Stimulated activated naive CD8-positive, alpha-beta T cell treated with anti-CD3 and anti-CD28 coated beads, Interleukin-15, amount 100 ng/mL, for 72 hours (primary cell): ENCODE measurements at regions not wholly inside any gene's neighbourhood (a gene's known extent, or its start where the extent isn't known, plus 50 kb on each side); places are given as distances from the start of the nearest gene placed in this dataset.

Experiments
- ATAC-seq: fragments of 150-1000 bp; cut with Tn5 transposase; 2 replicates; pipeline ENCODE4 v1.10.0; 2021; ENCODE audit warnings: mild to moderate bottlenecking, moderate library complexity
- DNase-seq, 2 donors: peaks; one replicate each; pipeline ENCODE4 v3.0.0; 2021 to 2022
- H3K27ac Mint-ChIP-seq, 2 donors: one replicate each; pipeline ENCODE4 v1.8.0; 2022; ENCODE audit warnings: mild to moderate bottlenecking in 2 of 2, mixed read lengths in 2 of 2, moderate library complexity in 2 of 2
- H3K27me3 Mint-ChIP-seq: one replicate; pipeline ENCODE4 v1.8.0; 2022; ENCODE audit warnings: mixed read lengths
- H3K4me1 Mint-ChIP-seq: one replicate; pipeline ENCODE4 v1.8.0; 2022; ENCODE audit warnings: mild to moderate bottlenecking, mixed read lengths
- H3K4me3 Mint-ChIP-seq, 2 donors: one replicate each; pipeline ENCODE4 v1.8.0; 2022; ENCODE audit warnings: mild to moderate bottlenecking in 2 of 2, mixed read lengths in 2 of 2, moderate library complexity in 1 of 2
- H3K9me3 Mint-ChIP-seq, 2 donors: one replicate each; pipeline ENCODE4 v1.8.0; 2022; ENCODE audit warnings: mixed read lengths in 2 of 2

DNA sequence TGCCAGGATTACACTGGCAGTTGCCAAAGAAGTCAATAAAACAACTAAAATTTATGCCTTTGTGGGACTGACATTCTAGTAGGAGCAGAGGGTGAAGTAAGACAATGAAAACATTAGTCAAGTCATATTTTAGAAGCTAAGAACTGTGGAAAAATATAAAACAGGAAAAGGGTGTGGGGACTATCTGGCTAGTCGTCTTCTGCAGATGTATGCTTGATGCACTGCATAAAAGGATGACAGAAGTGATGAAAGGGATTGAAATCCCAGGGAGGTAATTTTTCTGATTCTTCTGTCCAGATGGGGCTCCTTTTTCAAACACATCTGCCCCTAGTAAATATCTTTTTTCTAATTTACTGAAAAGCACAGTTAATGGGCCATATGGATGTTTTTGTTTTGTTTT is 706.3 kb downstream of the ADGRL2 start:
- ATAC-seq, result no peak
- Mint-ChIP-seq H3K27me3 (no peaks in the 10 kb centered on the region), H3K4me1 (no peaks in the 10 kb centered on the region), H3K4me3 (no peak overlapping the region), H3K27ac (no peak overlapping the region), H3K9me3 (no peaks in the 10 kb centered on the region)
- no peak for DNase-seq

DNA sequence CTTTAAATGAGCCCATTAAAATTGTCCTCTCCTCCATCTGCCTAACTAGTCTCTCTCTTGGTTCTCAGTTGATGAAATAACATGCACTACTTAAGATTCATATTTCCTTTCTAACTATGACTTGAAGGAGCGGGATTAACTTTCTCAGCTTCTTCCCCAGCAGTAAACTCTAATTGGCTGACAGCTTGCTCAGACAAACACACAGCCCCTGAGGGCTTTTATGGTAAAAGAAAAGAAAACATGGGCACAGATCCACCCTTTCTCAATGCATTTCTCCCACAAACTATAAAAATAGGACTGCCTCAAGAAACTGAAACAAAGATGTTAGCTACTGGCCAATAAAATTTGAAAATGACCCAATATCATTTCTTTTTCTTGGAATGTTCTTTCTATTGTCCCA is 703.1 kb downstream of the ADGRL2 start:
- no peak overlapping the region for H3K27ac Mint-ChIP-seq
- DNase-seq (no peak), ATAC-seq (no peak)
- no peaks in the 10 kb centered on the region for H3K4me1 Mint-ChIP-seq
- no peaks in the 10 kb centered on the region for H3K27me3 Mint-ChIP-seq
- H3K4me3 Mint-ChIP-seq, result no peak overlapping the region
- H3K9me3 Mint-ChIP-seq, result no peaks in the 10 kb centered on the region

DNA sequence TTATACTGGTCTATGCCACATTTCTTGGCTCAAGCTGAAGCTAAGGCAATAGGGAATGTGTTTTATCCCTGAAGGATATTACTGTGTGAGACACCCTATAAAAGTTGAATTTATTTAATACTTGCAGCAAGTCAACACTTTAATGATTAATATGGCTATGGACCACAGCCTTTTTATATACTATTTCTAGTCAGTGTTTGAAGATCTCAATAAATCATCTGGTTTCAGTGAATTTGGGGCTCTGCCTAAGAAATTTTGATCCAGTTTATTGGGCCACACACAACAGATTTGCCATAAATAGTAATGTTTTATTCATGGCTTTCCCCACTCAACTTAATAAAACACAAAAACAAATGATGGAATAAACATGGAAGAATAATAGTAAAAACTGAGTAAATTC is 698.3 kb downstream of the ADGRL2 start:
- ATAC-seq (no peak), DNase-seq (no peak)
- H3K9me3 Mint-ChIP-seq, result peaks cover 5 to 33% of the 10 kb centered on the region in 2 donors
- H3K4me3 Mint-ChIP-seq, result no peak overlapping the region
- H3K4me1 Mint-ChIP-seq, result no peaks in the 10 kb centered on the region
- H3K27me3 Mint-ChIP-seq, result no peaks in the 10 kb centered on the region
- no peak overlapping the region for H3K27ac Mint-ChIP-seq

DNA sequence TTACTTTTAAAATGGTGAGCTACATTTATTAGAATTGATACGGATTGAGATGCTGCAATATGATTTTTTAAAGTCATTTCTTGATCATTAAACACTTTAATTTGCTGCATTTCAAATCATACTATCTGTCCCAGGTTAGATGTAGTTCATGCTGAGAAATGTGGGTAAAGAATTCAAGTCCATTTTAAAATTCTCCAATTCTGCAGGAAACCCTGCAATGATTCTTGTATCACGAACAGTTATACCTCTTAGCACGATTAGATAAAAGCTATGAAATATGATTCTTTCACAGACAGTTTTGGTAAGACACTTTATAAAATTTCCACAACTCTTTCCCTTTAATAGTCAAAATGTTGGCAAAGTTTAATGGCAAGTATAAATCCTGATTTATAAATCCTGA is 693.4 kb downstream of the ADGRL2 start:
- peaks cover 5 to 33% of the 10 kb centered on the region in 2 donors for H3K9me3 Mint-ChIP-seq
- H3K27ac Mint-ChIP-seq, result no peak overlapping the region
- ATAC-seq (no peak), DNase-seq (no peak)
- H3K4me1 Mint-ChIP-seq, result no peaks in the 10 kb centered on the region
- H3K4me3 Mint-ChIP-seq, result no peak overlapping the region
- H3K27me3 Mint-ChIP-seq, result no peaks in the 10 kb centered on the region

DNA sequence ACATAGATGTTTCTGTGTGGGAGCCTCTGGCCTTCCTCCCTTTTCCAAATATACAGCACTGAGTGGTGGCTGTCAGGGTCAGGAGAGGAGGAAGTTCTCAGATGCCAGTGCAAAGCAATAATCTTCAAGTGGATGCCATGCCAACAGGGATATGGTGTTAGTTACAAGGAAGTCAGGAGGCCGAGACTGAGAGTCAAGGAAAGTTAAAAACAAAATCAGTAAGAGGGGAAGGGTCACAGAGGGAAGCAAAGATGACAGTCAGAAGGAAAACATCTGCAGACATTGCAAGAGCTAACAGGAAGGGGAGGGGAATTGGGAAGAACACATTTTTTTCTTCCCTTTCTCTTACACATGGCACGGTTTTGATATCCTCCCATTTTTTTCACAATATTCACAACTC is 691.4 kb downstream of the ADGRL2 start:
- peaks cover 1 to 27% of the 10 kb centered on the region in 2 donors for H3K9me3 Mint-ChIP-seq
- no peak overlapping the region for H3K4me3 Mint-ChIP-seq
- no peak for ATAC-seq
- H3K27ac Mint-ChIP-seq, result no peak overlapping the region
- no peak for DNase-seq
- H3K27me3 Mint-ChIP-seq, result no peaks in the 10 kb centered on the region
- no peaks in the 10 kb centered on the region for H3K4me1 Mint-ChIP-seq

DNA sequence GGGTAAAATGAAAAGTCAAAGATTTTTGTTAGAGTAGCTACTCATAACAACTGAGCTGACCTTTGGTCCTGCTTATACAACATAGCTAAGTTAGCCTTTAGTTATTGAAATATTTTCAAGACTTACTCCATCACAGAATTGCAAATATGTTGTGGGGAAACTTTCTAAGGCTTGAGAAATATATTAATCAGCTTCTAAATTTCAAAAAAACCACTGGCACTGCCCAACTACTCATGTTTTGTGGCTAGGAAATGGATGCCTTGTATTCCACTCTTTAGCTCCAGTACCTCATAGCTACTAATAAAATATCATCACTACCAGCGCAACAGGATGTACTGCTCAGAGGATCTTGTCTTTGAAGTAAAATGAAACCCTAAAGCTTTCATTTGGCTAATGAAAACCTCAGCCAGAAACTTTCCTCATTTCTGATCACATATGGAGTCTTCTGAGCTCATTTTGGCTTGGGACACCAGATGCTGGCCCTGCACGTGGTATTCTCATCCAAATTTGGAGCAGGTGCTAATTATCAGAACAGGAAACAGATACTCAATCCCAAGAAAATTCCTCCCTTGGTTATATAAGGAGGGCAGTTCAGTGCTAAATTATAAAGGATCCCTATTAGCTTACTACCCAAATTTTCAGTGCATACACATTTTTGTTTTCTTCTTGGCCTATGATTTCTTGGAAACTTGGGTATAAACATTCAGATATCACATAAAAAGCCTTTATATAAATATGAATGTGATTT is 690.7 kb downstream of the ADGRL2 start:
- no peaks in the 10 kb centered on the region for H3K27me3 Mint-ChIP-seq
- DNase-seq, result no peak
- H3K4me1 Mint-ChIP-seq, result no peaks in the 10 kb centered on the region
- H3K9me3 Mint-ChIP-seq, result peaks cover 0 to 20% of the 10 kb centered on the region in 2 donors
- no peak for ATAC-seq
- H3K4me3 Mint-ChIP-seq, result no peak overlapping the region
- no peak overlapping the region for H3K27ac Mint-ChIP-seq

DNA sequence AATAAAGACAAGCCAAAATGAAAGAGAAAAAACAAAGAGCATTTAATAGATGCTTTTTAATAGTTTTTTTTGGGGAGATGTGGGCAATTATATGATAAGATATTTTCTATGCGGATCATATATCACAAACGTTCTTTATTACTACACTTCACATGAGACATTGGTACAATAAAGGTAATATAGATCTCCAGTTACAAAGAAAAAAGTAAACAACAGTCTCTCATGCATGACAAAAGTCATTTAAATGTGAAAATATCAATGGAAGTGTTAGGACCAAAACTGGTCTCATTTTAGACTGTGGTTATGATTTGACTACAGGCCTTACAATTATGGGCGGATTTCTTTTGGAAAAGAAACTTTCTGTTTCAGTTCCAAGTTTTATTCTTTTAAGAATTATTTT is 687.0 kb downstream of the ADGRL2 start:
- H3K27ac Mint-ChIP-seq, result no peak overlapping the region
- no peaks in the 10 kb centered on the region for H3K4me1 Mint-ChIP-seq
- DNase-seq (no peak), ATAC-seq (no peak)
- no peaks in the 10 kb centered on the region for H3K27me3 Mint-ChIP-seq
- H3K9me3 Mint-ChIP-seq, result no peaks in the 10 kb centered on the region
- H3K4me3 Mint-ChIP-seq, result no peak overlapping the region

DNA sequence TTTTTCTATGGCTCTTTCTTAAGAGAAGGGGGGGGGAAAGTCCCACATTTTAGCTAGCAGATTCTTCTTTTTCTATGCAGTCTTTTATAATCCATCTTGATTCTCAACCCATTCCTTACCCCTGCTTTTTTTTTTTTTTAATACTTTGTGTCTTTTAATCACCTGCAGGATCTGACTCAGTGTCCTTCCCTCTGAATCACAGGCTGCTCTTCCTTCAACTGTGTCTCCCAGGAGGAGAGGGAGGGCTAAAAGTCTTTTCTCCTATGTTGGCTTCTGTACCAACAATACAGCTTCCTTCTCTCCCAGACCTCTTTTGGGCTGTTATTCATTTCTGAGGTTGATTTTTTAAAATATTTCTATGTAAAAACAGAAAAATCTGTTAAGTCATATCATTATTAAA is 686.2 kb downstream of the ADGRL2 start:
- Mint-ChIP-seq H3K4me3 (no peak overlapping the region), H3K9me3 (no peaks in the 10 kb centered on the region), H3K4me1 (no peaks in the 10 kb centered on the region), H3K27ac (no peak overlapping the region), H3K27me3 (no peaks in the 10 kb centered on the region)
- ATAC-seq (no peak), DNase-seq (no peak)

DNA sequence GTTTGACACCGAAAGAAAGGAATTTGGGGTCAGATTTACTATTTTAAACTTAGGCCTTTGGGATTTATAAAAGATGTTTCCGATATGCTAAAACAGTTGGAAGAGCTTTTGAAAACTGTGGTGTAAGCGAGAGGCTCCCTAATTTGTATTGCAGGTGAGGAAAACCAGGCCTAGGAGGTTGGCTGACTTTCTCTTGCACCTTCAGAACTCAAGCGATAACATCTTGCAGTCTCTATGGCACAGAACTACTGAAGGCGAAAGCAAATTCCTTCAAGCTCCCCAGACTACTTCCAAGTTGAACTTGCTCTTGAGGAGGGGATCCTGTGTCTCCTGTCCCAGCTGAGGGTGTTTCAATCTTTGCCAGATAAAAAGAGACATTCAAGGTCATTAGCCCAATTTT is 685.7 kb downstream of the ADGRL2 start:
- no peak for DNase-seq
- Mint-ChIP-seq H3K27me3 (no peaks in the 10 kb centered on the region), H3K4me1 (no peaks in the 10 kb centered on the region), H3K27ac (no peak overlapping the region), H3K4me3 (no peak overlapping the region), H3K9me3 (no peaks in the 10 kb centered on the region)
- ATAC-seq, result no peak

DNA sequence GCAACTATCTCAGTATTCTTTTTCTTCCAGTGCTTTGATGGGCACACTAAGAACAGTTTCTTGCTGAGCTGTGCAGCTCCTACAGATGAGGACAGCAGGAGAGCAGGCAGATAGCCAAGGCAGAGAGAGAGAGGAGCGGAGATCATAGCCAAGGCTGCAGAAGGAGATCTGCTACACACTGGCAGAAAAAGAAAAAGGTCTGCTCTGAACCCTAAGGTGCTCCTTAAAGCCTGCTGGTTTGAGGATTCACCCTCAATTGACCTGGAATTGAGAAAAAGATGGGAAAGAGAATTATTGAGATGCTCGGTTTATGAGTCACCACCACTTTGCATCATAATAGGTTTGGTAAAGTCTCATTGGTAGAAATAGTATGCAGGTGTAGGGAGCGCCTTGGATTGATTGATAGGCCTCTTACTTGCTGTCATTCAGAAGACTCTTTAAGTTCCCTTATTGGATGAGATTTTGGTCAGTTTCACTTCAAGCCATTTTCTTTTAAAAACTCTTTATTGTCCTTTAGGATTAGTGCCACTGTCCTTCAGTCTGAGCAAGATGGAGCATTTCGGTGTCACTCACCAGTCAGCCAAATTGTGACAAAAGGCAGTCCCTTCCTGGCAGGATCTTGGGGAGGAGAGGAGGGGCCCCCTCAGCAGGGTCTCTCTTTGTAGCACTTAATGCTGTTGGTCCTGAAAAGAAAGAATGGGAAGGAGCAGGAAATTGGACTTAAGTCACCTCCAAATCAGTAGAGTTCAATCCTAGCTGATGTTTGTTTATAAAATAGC is 685.0 kb downstream of the ADGRL2 start:
- Mint-ChIP-seq H3K4me3 (no peak overlapping the region), H3K27ac (peak overlapping the region in 1 of 2 donors; percentile 51), H3K4me1 (no peaks in the 10 kb centered on the region), H3K27me3 (no peaks in the 10 kb centered on the region), H3K9me3 (no peaks in the 10 kb centered on the region)
- ATAC-seq (no peak), DNase-seq (no peak)

DNA sequence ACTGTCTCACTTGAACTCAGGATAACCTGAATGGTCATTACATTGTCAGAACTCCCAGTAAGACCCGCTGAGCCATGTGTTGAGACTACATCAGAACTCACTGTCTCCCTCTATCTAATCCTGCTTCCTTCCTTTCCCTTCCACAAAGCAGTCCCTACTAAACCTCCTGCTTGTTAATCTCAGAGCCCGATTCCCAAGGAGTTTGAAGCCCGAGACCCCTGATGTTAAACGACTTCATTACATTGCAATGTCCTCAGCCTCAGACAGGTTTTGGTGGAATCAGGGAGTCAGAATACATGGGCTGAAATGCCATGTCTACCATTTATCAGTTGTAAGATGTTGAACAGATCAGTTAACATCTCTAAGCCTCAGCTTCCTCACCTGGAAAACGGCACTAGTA is 682.4 kb downstream of the ADGRL2 start:
- no peak for ATAC-seq
- no peak for DNase-seq
- no peak overlapping the region for H3K27ac Mint-ChIP-seq
- no peaks in the 10 kb centered on the region for H3K4me1 Mint-ChIP-seq
- no peaks in the 10 kb centered on the region for H3K27me3 Mint-ChIP-seq
- H3K4me3 Mint-ChIP-seq, result no peak overlapping the region
- no peaks in the 10 kb centered on the region for H3K9me3 Mint-ChIP-seq

DNA sequence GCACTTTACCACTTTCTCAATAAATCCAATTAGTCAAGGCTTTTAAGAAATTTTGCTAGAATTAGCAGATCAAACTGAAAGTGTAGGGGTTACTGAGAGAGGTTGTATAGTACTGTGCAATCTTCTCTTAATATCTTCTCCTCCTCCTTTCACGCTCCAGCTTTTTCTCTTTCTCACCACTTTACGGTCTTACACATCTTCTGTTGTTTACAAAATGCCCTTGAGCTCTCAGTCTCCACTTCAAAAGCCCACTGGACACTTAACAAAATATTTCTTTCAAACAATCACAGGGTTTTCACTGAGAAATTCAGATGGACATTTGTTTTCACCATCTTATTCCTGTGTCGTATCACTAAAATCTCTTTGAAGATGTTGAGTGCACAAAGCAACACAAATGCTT is 678.2 kb downstream of the ADGRL2 start:
- DNase-seq (no peak), ATAC-seq (no peak)
- Mint-ChIP-seq H3K9me3 (no peaks in the 10 kb centered on the region), H3K4me1 (no peaks in the 10 kb centered on the region), H3K27me3 (no peaks in the 10 kb centered on the region), H3K27ac (no peak overlapping the region), H3K4me3 (no peak overlapping the region)

DNA sequence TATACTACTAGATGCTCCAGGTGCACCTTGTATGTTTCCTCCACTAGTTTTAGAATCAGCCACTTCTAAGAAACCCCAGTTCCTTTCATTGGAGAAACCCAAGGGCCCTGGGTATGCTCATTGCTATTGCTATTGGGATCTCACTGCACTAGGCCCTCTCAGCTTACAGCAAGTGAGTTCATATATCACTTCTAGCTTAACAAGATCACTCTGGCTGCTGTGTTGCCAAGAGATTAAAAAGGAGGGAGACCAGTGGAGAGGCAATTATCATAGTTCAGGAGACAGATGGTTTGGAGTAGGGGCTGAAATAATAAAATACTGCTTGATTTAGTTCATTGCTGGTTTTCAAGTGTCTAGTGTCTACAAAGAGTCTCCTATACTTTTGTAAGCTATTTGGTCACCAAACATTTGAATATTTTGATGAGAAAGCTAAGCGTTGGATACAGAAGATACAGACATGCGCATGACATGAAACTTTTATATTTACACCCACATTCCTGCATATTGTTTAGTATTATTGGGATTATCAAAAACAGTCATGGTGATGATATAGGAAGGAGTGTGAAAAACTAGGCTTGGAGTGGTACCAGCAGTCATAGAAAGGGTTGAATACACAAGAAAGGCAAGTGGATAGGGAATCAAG is 671.9 kb downstream of the ADGRL2 start:
- Mint-ChIP-seq H3K27me3 (no peaks in the 10 kb centered on the region), H3K9me3 (no peaks in the 10 kb centered on the region), H3K27ac (no peak overlapping the region), H3K4me1 (no peaks in the 10 kb centered on the region), H3K4me3 (no peak overlapping the region)
- ATAC-seq (no peak), DNase-seq (no peak)

DNA sequence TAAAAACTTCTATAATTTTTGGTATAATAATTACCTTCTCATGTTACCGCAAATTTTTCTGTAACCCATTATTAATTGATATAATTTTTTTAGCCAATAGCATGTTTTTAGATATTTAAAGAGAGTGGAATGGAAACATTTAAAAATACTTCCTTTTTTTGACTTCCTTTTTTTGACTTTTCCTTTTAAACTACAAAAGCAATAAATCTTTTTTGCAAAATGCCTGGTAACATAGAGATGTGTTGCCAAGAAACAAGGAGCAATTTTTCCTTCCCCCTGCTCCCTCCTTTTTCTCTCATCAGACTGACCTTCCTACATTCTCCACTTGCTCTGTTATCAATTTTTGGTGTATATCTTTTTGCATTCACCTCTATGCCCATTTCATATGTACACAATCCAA is 666.2 kb downstream of the ADGRL2 start:
- no peak for ATAC-seq
- Mint-ChIP-seq H3K4me3 (no peak overlapping the region), H3K4me1 (no peaks in the 10 kb centered on the region), H3K27me3 (no peaks in the 10 kb centered on the region), H3K9me3 (no peaks in the 10 kb centered on the region), H3K27ac (no peak overlapping the region)
- DNase-seq, result no peak

DNA sequence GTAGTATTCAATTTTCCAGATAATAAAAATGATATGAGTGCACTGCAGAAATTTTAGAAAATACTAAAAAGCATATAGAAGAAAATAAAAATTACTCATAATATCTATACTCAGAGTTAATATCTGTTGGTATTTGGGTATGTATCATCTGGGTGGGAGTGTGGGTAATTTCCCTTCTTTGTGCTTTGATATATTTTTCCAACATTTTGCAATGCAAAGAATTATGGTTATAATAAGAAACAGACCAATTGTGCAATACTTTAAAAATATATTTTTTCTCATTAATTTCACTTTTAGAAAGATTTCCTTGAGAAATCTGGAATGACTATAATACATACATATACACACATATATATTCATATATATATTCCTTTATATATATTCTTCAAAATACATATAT is 665.7 kb downstream of the ADGRL2 start:
- ATAC-seq (no peak), DNase-seq (no peak)
- Mint-ChIP-seq H3K27ac (no peak overlapping the region), H3K4me1 (no peaks in the 10 kb centered on the region), H3K27me3 (no peaks in the 10 kb centered on the region), H3K9me3 (no peaks in the 10 kb centered on the region), H3K4me3 (no peak overlapping the region)

DNA sequence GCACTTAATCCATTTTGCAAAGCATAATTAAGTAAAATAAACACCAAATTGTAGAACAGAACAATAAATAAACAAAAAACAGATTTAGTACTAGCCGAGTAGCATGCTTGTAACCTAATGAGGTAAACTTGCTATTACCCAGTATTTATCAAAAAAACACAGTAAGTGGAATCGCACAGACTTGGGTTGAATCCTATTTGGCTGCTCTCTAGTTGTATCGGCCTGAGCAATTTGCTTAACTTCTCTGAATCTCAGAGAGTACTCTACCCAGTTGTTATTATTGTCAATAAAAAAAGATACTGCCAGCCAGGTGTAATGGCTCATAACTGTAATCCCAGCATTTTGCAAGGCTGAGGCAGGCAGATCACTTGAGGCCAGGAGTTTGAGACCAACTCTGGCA is 664.3 kb downstream of the ADGRL2 start:
- Mint-ChIP-seq H3K27me3 (no peaks in the 10 kb centered on the region), H3K9me3 (no peaks in the 10 kb centered on the region), H3K27ac (no peak overlapping the region), H3K4me1 (no peaks in the 10 kb centered on the region), H3K4me3 (no peak overlapping the region)
- DNase-seq (no peak), ATAC-seq (no peak)
